Endothelial cell of umbilical vein (primary cell): ENCODE measurements at regions not wholly inside any gene's neighbourhood (a gene's known extent, or its start where the extent isn't known, plus 50 kb on each side); places are given as distances from the start of the nearest gene placed in this dataset.

Experiments
- BruUV-seq: library from RNA; stranded (reverse); fragments of 400-500 nt; replicated peaks from 2 replicates; lab custom pipeline; 2021; lab: Mats Ljungman, UMichigan
- CTCF ChIA-PET: fragments of 300-600, 350-600 bp; sonication (Branson Sonifier 250); formaldehyde crosslinking; loops from one replicate; lab custom pipeline; 2021; ENCODE audit warnings: antibody characterized with exemption, inconsistent platforms; lab: Charles Lee
- POLR2A ChIA-PET: fragments of 300-600, 350-600 bp; sonication (Branson Sonifier 250); formaldehyde crosslinking; loops from one replicate; lab custom pipeline; 2021; ENCODE audit warnings: antibody characterized with exemption, inconsistent platforms; lab: Charles Lee
- DNase-seq: peaks from one replicate; pipeline ENCODE4 v3.0.0-alpha.2; 2011; ENCODE audit warnings: low read depth, low spot score
- FAIRE-seq: peaks from 2 replicates; lab custom pipeline; 2011; peaks lifted over from hg19 to GRCh38; lab: Jason Lieb, UNC
- H2AFZ ChIP-seq: 2 replicates; pipeline ENCODE4 v1.6.0; 2012; ENCODE audit warnings: low read depth, low read length, control low read depth, inconsistent platforms
- H3K27ac ChIP-seq: 2 replicates; pipeline ENCODE4 v1.5.1; 2011; ENCODE audit warnings: low read depth, mild to moderate bottlenecking, control low read depth, low read length, moderate library complexity; ENCODE audit not compliant: insufficient read depth
- H3K27me3 ChIP-seq, 2 experiments: 2 replicates each; pipeline versions ENCODE4 v1.6.0 to v1.6.1; 2011; ENCODE audit warnings: low read length in 2 of 2, mixed read lengths in 1 of 2; ENCODE audit not compliant: control insufficient read depth in 2 of 2, insufficient read depth in 2 of 2
- H3K36me3 ChIP-seq, 2 experiments: 2 replicates in 1 of 2; 3 replicates in 1 of 2; pipeline ENCODE4 v1.5.1; 2011; ENCODE audit warnings: low read length in 2 of 2, mild to moderate bottlenecking in 1 of 2, moderate library complexity in 1 of 2; ENCODE audit not compliant: control insufficient read depth in 2 of 2, insufficient read depth in 2 of 2; ENCODE audit errors: extremely low read depth in 1 of 2
- H3K4me1 ChIP-seq: 3 replicates; pipeline ENCODE4 v1.5.1; 2011; ENCODE audit warnings: mild to moderate bottlenecking, low read length; ENCODE audit not compliant: control insufficient read depth, insufficient read depth; ENCODE audit errors: extremely low read depth
- H3K4me2 ChIP-seq: 2 replicates; pipeline ENCODE4 v1.6.1; 2011; ENCODE audit warnings: low read length, control low read depth, mixed read lengths; ENCODE audit not compliant: insufficient read depth
- H3K4me3 ChIP-seq, 3 experiments: fragments of 200-600 bp in 1 of 3; sonication (generic), shearing (Covaris generic) in 1 of 3; replicated peaks in 1 of 3; 2 replicates each; pipeline ENCODE4 v1.5.1; 2011 to 2016; ENCODE audit warnings: control low read depth in 3 of 3, low read length in 3 of 3, mild to moderate bottlenecking in 2 of 3, inconsistent platforms in 1 of 3, low read depth in 1 of 3, moderate library complexity in 1 of 3; ENCODE audit not compliant: insufficient read depth in 1 of 3
- H3K79me2 ChIP-seq: 2 replicates; pipeline ENCODE4 v1.6.0; 2012; ENCODE audit warnings: low read length, inconsistent platforms; ENCODE audit not compliant: control insufficient read depth, insufficient read depth
- H3K9ac ChIP-seq: replicated peaks from 2 replicates; pipeline ENCODE3; 2011; ENCODE audit warnings: low read length, control low read depth; ENCODE audit not compliant: insufficient read depth; ENCODE audit errors: extremely low read depth
- H3K9me1 ChIP-seq: replicated peaks from 3 replicates; pipeline ENCODE4 v1.6.0; 2011; ENCODE audit warnings: mild to moderate bottlenecking, low read length; ENCODE audit not compliant: control insufficient read depth, insufficient read depth; ENCODE audit errors: extremely low read depth
- H3K9me3 ChIP-seq: replicated peaks from 2 replicates; pipeline ENCODE4 v1.5.1; 2012; ENCODE audit warnings: low read length, inconsistent platforms; ENCODE audit not compliant: control insufficient read depth, insufficient read depth
- H4K20me1 ChIP-seq: replicated peaks from 2 replicates; pipeline ENCODE3; 2011; ENCODE audit warnings: mild to moderate bottlenecking, low read length; ENCODE audit not compliant: control insufficient read depth, insufficient read depth; ENCODE audit errors: extremely low read depth
- EZH2 ChIP-seq: IDR thresholded peaks from 2 replicates; pipeline ENCODE4 v1.6.1; 2012; ENCODE audit warnings: borderline replicate concordance, low read depth, mild to moderate bottlenecking, moderate library complexity, low read length, inconsistent platforms; ENCODE audit not compliant: severe bottlenecking
- FOS ChIP-seq: IDR thresholded peaks from 2 replicates; pipeline ENCODE4 v1.6.1; 2011; ENCODE audit warnings: mild to moderate bottlenecking, low read length, moderate library complexity, borderline replicate concordance; ENCODE audit not compliant: insufficient read depth
- GATA2 ChIP-seq: IDR thresholded peaks from 2 replicates; pipeline ENCODE4 v1.7.0; 2011; ENCODE audit warnings: low read depth, mild to moderate bottlenecking, moderate library complexity, mixed read lengths, low read length; ENCODE audit not compliant: insufficient read length, insufficient read depth
- JUN ChIP-seq: IDR thresholded peaks from 2 replicates; pipeline ENCODE4 v1.6.1; 2011; ENCODE audit warnings: borderline replicate concordance, low read depth; ENCODE audit not compliant: insufficient read length, insufficient read depth
- MYC ChIP-seq: IDR thresholded peaks from one replicate; pipeline ENCODE4 v1.6.1; 2011; ENCODE audit warnings: mild to moderate bottlenecking, low read depth, low read length
- POLR2A ChIP-seq: IDR thresholded peaks from 2 replicates; pipeline ENCODE4 v1.6.1; 2012; ENCODE audit warnings: low read depth, mild to moderate bottlenecking, control low read depth, low read length
- POLR2AphosphoS5 ChIP-seq: IDR thresholded peaks from 2 replicates; pipeline ENCODE4 v1.6.1; 2012; ENCODE audit warnings: low read depth, mild to moderate bottlenecking, control low read depth, low read length, moderate library complexity; ENCODE audit not compliant: insufficient read depth
- dilution Hi-C: fragments of 300-500 bp; cut with MboI; formaldehyde crosslinking; loops from one replicate; pipeline ENCODE4 v1.15.0; 2019; ENCODE audit warnings: low sequenced_read_pairs; ENCODE audit not compliant: extremely low pct_ligation_motif_present
- intact Hi-C: fragments of 100-400 bp; cut with micrococcal nuclease; formaldehyde crosslinking; loops from one replicate; pipeline ENCODE4 v1.10.0; 2022
- TF ChIP-seq, protein P1 (sequence below), 2 donors: IDR thresholded peaks; 1 replicate in 1 of 2; 2 replicates in 1 of 2; pipeline ENCODE4 v1.5.1; 2011; ENCODE audit warnings: low read length in 2 of 2, mild to moderate bottlenecking in 2 of 2, moderate library complexity in 2 of 2, control low read depth in 1 of 2, inconsistent platforms in 1 of 2, low read depth in 1 of 2; ENCODE audit not compliant: insufficient read depth in 1 of 2; ENCODE audit errors: extremely low read depth in 1 of 2
- TF ChIP-seq, protein P2 (sequence below): IDR thresholded peaks from 2 replicates; pipeline ENCODE4 v1.6.1; 2011; ENCODE audit not compliant: insufficient read depth, insufficient read length

DNA sequence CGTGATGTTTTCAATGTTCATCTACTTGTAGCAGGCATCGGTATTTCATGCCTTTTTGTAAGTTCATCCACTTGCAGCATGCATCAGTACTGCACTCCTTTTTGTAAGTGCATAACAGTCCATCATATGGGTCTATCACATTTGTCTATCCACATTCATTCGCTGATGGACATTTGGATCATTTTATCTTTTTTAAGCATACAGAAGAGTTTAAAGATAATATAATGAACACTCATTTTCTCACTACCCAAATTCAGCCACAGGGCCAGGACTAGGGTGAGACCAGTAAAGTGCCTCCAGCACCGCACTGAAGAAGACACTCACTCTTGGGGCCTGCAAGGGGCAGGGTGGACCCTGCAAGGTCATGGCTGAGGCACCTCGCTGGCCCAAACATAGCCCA lies 309.6 kb downstream of the UACA start:
- Histone ChIP-seq H3K9me1 (no peaks in the 10 kb centered on the region), H3K4me1 (no peaks in the 10 kb centered on the region), H2AFZ (no peak overlapping the region), H4K20me1 (no peaks in the 10 kb centered on the region), H3K9me3 (no peaks in the 10 kb centered on the region), H3K9ac (no peak overlapping the region), H3K79me2 (no peaks in the 10 kb centered on the region), H3K27me3 (peaks cover 0 to 2% of the 10 kb centered on the region in 2 experiments), H3K4me2 (no peak overlapping the region), H3K27ac (no peak overlapping the region), H3K4me3 (no peak overlapping the region), H3K36me3 (no peaks in the 10 kb centered on the region)
- no peak for FAIRE-seq
- POLR2A ChIA-PET, result no interaction called here
- dilution Hi-C loops, result no loop called here
- DNase-seq, result no peak
- CTCF ChIA-PET, result no interaction called here
- BruUV-seq, result no TSS peak
- intact Hi-C loops, result no loop called here
- TF ChIP-seq, protein P1, sequence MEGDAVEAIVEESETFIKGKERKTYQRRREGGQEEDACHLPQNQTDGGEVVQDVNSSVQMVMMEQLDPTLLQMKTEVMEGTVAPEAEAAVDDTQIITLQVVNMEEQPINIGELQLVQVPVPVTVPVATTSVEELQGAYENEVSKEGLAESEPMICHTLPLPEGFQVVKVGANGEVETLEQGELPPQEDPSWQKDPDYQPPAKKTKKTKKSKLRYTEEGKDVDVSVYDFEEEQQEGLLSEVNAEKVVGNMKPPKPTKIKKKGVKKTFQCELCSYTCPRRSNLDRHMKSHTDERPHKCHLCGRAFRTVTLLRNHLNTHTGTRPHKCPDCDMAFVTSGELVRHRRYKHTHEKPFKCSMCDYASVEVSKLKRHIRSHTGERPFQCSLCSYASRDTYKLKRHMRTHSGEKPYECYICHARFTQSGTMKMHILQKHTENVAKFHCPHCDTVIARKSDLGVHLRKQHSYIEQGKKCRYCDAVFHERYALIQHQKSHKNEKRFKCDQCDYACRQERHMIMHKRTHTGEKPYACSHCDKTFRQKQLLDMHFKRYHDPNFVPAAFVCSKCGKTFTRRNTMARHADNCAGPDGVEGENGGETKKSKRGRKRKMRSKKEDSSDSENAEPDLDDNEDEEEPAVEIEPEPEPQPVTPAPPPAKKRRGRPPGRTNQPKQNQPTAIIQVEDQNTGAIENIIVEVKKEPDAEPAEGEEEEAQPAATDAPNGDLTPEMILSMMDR (IDR thresholded peaks at IDR 0.05; ENCODE audit: extremely low read depth in 1 of 2, insufficient read depth in 1 of 2, low read depth in 1 of 2, low read length in 2 of 2), result no peak
- TF ChIP-seq FOS (no peak), GATA2 (no peak), MYC (no peak), JUN (no peak), EZH2 (no peak), POLR2A (no peak), POLR2AphosphoS5 (no peak)
- TF ChIP-seq, protein P2, sequence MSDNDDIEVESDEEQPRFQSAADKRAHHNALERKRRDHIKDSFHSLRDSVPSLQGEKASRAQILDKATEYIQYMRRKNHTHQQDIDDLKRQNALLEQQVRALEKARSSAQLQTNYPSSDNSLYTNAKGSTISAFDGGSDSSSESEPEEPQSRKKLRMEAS, result no peak
